ENCODE measurements at regions not wholly inside any gene's neighbourhood (a gene's known extent, or its start where the extent isn't known, plus 50 kb on each side); places are given as distances from the start of the nearest gene placed in this dataset.

DNA sequence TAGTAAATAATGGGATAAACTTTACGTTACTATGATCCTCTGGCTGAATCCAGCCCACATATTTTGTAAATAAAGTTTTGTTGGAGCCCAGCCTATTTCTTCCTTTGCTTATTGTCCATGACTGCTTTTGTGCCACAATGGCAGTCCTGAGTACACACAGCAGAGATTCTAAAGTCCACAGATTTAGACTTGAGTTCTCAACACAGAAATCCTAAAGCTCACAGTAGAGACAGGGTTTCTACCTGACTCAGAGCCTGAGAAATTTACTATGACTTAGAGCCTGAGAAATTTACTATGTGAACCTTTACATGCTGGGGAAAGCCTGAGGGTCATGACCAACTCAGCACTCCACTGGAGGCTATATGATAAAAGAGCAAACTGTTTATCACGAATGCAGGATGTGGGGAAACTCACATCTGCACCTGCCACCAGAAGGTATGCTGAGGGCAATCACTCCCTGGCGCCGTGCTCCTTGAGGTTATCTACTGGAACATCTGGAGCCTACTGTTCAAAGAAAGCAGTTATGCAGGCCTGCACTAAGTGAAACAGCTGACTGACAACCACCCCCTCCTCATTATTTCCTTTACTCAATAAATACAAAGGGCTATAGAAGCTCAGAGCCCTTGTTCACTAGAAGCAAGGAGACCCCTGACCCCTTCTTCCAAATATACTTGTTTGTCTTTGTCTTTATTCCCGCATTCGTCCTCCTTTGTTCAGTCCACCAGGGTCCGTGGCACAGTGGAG, 52.6 kb upstream of the BICD1 start:
- TF ChIP-seq, protein P1, sequence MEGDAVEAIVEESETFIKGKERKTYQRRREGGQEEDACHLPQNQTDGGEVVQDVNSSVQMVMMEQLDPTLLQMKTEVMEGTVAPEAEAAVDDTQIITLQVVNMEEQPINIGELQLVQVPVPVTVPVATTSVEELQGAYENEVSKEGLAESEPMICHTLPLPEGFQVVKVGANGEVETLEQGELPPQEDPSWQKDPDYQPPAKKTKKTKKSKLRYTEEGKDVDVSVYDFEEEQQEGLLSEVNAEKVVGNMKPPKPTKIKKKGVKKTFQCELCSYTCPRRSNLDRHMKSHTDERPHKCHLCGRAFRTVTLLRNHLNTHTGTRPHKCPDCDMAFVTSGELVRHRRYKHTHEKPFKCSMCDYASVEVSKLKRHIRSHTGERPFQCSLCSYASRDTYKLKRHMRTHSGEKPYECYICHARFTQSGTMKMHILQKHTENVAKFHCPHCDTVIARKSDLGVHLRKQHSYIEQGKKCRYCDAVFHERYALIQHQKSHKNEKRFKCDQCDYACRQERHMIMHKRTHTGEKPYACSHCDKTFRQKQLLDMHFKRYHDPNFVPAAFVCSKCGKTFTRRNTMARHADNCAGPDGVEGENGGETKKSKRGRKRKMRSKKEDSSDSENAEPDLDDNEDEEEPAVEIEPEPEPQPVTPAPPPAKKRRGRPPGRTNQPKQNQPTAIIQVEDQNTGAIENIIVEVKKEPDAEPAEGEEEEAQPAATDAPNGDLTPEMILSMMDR (conservative IDR thresholded peaks at IDR 0.05; ENCODE audit: low read depth, low read length) = no peak
- DNase-seq (ENCODE audit: low read depth) = peak; percentile 44
- H3K4me3 ChIP-seq (ENCODE audit: low read depth, low read length) = no peak overlapping the region

Measured in choroid plexus epithelial cell (primary cell).